Vagina (tissue), 2 donors: ENCODE measurements at regions not wholly inside any gene's neighbourhood (a gene's known extent, or its start where the extent isn't known, plus 50 kb on each side); places are given as distances from the start of the nearest gene placed in this dataset.

Experiments
- POLR2AphosphoS5 ChIP-seq, 2 donors: sonication (generic); formaldehyde crosslinking; IDR thresholded peaks; one replicate each; pipeline ENCODE4 v1.9.0; 2017; ENCODE audit warnings: antibody characterized with exemption in 2 of 2, mild to moderate bottlenecking in 2 of 2, low read depth in 1 of 2; ENCODE audit not compliant: insufficient read depth in 1 of 2
- TF ChIP-seq, protein P1 (sequence below), 3 experiments: fragments of 450-650 bp in 2 of 3; fragments of 200-600 bp in 1 of 3; sonication (generic) in 1 of 3; IDR thresholded peaks; one replicate each; pipeline ENCODE4 v1.5.1; 2017 to 2019; ENCODE audit warnings: antibody characterized with exemption in 3 of 3, mild to moderate bottlenecking in 2 of 3, moderate library complexity in 2 of 3

DNA sequence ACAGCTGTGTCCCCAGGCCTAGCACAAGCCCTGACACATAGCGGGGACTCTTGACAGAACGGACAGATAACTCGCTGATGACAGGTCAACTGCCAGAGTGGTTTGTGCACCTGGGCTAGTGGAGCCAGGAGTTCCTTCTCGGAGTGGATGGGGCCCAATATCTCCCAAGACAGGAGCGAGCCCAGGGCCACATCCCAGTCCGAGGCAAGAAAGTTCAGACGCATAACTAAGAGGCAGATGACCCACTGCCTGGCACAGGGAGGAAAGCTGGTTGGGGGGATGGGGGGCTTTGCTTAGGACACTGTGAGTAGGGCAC, 69.6 kb upstream of the ZNF479 start:
- no peak for TF ChIP-seq POLR2AphosphoS5 (IDR thresholded peaks at IDR 0.05; ENCODE audit: insufficient read depth in 1 of 2, low read depth in 1 of 2)
- TF ChIP-seq, protein P1, sequence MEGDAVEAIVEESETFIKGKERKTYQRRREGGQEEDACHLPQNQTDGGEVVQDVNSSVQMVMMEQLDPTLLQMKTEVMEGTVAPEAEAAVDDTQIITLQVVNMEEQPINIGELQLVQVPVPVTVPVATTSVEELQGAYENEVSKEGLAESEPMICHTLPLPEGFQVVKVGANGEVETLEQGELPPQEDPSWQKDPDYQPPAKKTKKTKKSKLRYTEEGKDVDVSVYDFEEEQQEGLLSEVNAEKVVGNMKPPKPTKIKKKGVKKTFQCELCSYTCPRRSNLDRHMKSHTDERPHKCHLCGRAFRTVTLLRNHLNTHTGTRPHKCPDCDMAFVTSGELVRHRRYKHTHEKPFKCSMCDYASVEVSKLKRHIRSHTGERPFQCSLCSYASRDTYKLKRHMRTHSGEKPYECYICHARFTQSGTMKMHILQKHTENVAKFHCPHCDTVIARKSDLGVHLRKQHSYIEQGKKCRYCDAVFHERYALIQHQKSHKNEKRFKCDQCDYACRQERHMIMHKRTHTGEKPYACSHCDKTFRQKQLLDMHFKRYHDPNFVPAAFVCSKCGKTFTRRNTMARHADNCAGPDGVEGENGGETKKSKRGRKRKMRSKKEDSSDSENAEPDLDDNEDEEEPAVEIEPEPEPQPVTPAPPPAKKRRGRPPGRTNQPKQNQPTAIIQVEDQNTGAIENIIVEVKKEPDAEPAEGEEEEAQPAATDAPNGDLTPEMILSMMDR (IDR thresholded peaks at IDR 0.05), result no peak
